Activated CD8-positive, alpha-beta memory T cell treated with anti-CD3 and anti-CD28 coated beads for 36 hours (primary cell): ENCODE measurements at regions not wholly inside any gene's neighbourhood (a gene's known extent, or its start where the extent isn't known, plus 50 kb on each side); places are given as distances from the start of the nearest gene placed in this dataset.
"Not testable (repeated sequence)": the region's sequence is repeated elsewhere in the genome, so short reads cannot be mapped to it uniquely, and the experiment has no call there.

Source experiments
- CTCF ChIA-PET: fragments of 350-600 bp; sonication (Branson Sonifier 250); formaldehyde crosslinking; loops from one replicate; lab custom pipeline; 2021; ENCODE audit warnings: antibody characterized with exemption; lab: Charles Lee
- POLR2A ChIA-PET: fragments of 350-600 bp; sonication (Branson Sonifier 250); formaldehyde crosslinking; loops from one replicate; lab custom pipeline; 2021; ENCODE audit warnings: antibody characterized with exemption; lab: Charles Lee

DNA sequence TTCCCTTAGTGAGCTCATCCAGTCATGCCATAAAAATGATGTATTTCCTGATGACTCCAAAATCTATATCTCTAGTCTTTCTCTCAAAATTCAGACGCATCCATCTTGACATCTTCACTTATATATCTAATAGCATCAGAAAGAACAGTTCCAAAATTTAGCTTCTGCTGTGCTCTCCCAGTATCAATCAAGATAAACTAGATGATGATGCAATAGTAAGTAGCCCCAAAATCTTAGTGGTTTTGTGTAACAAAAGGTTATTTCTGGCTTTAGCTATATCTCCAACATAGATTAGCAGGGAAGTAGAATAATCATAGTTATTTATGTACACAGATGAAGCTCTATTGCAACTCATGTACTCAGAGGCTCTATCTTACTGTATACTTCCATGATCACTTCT lies 382.5 kb upstream of the ADGRL3 start:
- ChIA-PET POLR2A (no interaction called here), CTCF (no interaction called here)

DNA sequence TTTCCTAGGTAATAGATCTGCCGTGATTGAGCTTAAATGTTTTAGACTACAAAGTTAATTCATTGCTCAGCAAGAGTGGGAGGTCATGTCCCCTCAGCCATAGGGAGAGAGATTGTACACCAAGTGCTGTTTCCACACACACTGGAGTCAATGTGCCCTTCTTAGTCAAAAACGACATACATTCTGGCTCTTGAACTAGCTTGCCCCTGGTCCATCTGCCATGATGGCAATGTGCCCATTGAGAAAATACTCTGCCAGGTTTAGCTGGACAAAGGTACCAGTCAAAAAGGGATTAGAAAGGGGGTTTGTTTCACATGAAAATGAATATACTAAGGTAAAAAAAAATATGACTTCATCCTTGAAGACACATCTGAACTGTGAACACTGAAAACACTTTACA lies 377.1 kb upstream of the ADGRL3 start:
- ChIA-PET CTCF (no interaction called here), POLR2A (no interaction called here)

DNA sequence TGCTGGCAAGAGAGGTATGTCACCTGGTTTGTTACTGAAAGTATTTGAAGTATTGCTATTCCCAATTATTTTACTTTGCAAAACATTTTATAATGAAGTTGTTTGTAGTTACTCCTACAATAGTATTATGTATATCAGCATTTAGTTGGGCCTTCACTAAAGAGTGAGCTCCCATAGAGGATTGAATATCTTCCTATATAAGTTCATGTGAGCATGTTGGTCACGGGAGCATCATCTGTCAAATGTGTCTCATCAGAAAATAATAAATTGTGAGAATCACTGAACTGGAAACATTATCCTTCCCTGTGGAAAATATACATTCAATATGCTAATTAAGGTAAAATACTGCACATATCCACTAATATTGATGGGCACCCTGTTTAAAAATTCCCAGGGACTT lies 360.1 kb upstream of the ADGRL3 start:
- CTCF ChIA-PET: no interaction called here
- POLR2A ChIA-PET: no interaction called here

DNA sequence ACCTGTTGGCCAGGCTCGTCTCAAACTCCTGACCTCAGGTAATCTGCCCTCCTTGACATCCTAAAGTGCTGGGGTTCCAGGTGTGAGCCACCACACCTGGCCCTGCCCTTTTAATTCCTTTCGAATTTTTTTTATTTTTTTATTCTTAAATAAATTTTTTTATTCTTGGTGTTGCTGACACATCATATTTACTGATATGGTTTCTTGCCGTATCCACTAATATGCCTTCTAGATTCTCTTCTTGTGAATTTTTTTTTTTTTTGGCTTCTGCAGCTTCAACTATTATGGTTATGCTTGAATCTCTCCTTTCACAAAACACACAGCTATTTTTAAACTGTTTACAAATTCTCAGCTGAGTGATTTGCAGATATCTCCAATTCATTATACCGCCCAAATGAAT lies 353.4 kb upstream of the ADGRL3 start:
- ChIA-PET CTCF (no interaction called here), POLR2A (no interaction called here)

DNA sequence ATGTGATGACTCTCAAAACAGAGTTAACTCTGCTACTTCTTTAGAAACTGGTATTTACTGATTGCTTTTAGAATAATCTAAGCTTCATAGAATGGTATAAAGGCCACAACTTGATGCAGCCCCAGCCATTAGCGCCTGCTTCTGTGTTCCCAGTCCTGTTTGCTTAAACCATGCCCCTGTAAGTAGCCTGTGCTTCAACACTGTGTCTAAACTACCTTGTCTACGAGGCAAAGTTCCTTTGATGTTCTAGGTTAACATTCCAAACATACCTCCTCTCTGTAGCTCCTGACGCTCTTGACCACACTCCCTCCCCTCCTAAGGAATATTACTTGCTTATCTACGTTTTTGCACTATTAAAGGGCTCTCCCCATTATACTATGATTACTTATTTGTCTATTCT lies 352.5 kb upstream of the ADGRL3 start:
- ChIA-PET POLR2A (no interaction called here), CTCF (no interaction called here)

DNA sequence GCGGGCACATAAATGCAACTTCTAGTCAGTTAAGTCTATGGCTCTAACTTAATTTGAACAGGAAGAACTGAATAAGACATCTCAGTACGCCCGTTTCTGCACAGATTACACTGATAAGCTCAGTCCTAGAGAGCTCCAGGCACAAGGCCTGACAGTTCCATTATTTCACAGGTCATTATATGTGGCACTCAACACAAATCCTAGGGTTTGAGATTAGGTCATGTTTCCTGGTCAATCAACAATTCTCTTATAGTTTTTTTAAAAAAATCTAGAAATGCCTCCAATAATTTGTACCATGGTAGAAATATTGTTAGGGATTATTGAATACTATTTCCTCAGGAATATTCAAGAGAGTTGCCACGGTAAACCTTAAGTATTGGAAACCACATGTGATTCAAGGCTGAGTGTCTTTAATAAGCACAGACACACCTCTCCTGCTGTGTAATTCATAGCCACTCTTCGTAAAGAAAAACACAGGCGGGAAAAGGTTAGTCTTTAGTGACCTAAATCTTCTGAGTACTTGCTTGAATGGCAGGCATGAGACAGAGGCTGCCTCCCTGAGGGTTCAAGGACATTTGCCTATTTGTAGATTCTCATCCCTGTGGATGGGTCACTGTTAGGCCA lies 342.9 kb upstream of the ADGRL3 start:
- ChIA-PET CTCF (no interaction called here), POLR2A (no interaction called here)

DNA sequence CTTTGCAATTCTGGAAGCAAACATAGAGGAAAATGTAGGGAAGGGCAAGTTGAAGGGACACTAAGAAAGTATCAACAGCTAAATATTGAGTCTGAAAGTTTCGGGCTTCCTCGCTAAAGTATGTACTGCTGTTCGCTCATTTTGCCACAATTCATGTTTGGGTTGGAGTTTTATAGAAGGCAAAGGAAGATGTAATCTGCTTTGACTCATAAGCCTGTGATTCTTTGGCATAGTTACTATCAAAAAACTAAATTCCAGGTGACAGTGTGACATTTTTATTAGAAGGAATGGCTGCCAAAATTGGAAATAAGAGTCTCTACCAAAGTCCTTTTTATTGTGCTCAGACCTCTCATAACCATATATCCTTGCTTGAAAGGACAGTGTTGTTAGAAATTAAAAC lies 336.7 kb upstream of the ADGRL3 start:
- POLR2A ChIA-PET: no interaction called here
- CTCF ChIA-PET: interaction anchor here (0.7 kb wide), 1 partner anchor 22 kb away, joined by 3 read pairs; no protein-coding TSS in a partner anchor

DNA sequence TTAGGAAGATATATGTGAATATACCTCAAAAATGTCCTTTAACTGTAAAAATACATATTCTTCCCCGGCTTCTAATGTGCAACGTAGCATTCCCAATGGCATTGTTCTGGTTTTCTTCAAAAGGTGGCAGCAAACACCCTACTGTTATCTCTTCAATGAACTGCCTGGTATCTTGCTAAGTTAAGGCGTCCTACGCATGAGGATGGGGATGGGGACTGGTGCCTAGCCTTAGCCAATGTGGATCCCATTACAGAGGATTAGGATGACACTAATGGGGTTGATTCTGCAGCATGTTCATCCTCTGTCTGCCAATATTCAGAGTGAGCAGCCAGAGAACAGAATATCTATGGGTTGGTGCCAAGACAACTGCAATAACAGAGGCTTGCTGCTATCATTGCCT lies 334.9 kb upstream of the ADGRL3 start:
- POLR2A ChIA-PET: no interaction called here
- CTCF ChIA-PET: no interaction called here

DNA sequence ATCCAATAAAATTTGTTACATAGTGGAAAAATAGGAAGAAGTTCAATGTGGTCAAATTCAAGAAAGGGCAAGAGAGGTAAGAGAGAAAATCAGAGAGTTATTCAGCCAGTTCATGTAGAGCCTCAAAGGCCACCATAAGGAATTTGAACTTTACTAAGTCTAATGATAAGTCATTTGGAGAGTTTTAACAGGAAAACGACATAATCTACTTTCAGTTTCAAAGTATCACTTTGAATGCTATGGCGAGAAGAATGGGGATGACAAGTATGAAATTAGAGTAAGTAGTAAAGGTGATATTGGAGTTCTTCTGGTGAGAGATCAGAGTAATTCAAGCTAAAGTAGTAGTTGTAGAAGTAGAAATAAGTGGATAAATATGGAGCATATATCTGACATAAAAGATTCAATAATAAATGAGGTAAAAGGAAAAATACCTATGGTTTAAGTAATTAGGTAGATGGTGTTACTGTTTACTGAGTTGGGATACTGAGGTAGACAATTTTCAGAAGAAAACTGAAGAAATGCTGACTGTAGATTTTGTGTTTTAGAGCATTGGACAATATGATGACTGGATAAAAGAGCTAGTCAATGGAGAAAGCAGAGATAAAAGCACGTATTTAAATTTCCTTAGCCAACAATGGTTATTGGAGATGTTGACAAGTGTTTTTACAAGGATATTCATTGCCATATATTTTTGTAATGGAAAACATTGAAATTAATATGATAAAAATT lies 331.7 kb upstream of the ADGRL3 start:
- CTCF ChIA-PET: no interaction called here
- POLR2A ChIA-PET: no interaction called here

DNA sequence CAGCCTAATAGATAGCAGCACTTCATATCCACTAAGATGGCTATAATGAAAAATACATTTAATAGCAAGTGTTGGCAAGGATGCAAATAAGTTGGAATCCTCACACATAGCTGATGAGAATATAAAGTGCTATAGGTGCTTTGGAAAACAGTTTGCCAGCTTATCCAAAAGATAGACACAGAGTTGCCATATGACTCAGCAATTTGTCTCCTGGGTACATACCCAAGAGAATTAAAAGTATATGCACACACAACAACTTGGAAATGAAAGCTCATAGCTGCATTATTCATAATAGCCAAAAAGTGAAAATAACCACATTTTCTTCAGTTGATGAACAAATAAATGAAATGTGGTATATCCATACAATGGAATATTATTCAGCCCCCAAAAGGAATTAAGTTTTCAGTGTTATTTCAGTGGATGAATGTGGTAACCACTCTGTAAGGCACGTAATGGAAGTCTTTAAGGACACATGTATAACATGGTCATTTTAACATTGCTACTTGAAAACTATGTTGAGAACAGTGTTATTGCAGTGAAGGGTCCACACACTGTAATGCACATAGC lies 320.9 kb upstream of the ADGRL3 start:
- CTCF ChIA-PET: no interaction called here
- POLR2A ChIA-PET: interaction anchor here (0.9 kb wide), 1 partner anchor 1594 kb away, joined by 3 read pairs; no protein-coding TSS in a partner anchor

DNA sequence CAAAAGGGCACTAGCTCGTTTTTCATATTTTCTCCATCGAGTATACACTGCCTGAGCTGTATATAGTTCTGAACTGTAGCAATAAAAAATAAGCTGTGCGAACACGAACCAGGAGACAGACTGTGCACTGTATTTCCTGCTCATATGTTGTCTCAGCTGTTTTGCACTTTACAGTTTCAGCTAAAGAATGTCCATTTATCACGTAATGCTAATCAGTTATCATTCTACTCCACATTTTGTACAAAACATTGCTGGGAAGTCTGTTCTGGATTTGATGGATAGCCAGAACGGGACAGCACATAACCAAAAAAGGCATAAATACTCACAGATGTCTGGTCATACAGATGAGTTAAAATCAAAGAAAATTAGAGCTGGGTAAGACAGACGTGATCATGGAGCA lies 315.5 kb upstream of the ADGRL3 start:
- ChIA-PET CTCF (interaction anchor here (0.6 kb wide), 1 partner anchor 21 kb away, joined by 3 read pairs; no protein-coding TSS in a partner anchor), POLR2A (no interaction called here)

DNA sequence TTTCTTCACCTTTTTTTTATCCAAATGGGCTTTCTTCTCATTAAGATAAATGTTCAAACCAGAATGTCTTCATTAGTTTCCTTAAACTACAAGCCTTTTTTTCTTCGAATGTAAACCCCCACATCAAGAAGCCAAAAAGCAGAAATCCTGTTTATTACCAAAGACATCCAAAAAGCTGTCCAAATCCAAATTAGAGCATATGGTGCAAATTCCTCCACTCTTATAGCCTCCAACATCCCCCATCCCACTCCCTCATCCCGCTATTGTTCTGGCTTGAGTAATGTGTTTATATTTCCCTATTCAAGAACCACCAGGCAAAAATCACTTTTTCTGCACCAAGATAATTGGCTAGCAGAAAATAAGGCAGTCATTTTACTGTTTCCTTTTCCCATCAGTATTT lies 315.1 kb upstream of the ADGRL3 start:
- ChIA-PET POLR2A (no interaction called here), CTCF (interaction anchor here (0.6 kb wide), 1 partner anchor 21 kb away, joined by 3 read pairs; no protein-coding TSS in a partner anchor)

DNA sequence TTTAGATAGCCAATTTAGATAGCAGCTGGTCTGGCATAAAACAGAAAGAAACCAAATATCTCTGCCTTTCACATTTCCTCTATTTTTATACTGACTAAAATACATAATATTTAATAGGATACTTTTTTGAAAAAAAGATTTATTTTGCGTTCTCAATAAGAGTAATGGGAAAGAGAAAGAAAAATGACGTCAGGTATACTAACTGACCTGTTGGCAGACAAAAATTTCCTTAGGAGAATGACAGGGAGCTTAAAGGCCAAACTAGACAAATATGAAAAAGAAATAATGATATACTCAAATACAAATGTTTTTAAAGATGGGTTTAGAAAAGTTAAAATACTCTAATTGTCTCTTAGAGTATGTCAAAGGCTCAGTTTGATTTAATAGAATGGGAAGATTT lies 309.4 kb upstream of the ADGRL3 start:
- ChIA-PET POLR2A (no interaction called here), CTCF (no interaction called here)

DNA sequence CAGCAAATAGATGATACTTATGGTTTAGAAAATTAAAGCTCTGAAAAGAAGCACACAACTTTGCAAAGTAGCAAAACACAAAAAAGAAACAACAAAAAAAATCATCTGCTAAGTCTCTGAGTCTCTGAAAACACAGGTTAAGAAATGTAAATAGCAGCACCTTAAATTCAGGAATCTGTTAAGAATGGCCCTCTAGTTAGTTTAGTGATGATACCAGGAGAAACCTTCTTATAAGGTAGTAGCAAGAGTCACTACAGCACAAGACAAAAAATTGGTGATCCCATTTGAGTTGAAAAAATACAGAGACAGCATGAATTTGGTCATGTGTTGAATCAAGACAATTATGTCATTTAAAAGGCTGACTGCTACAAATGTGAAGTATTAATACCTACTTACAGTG lies 308.2 kb upstream of the ADGRL3 start:
- POLR2A ChIA-PET: no interaction called here
- CTCF ChIA-PET: no interaction called here

DNA sequence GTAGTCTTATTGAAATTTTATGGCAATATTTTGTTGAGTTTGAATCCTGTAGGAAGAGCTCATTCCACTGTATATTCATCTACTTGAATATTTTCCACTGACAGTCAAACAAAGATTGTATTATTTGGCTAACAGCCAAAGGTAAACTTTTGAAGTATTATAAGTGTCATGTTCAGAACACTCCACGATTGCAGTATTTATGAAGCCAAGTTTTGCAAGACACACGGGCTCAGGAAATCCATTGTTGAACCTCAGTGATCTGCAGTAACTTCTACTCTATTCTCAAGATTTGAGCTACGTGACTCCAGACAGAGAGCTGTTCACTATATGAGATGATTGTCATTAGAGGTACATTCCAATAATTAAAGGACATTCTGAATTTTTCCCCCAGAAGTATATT lies 302.7 kb upstream of the ADGRL3 start:
- POLR2A ChIA-PET: no interaction called here
- CTCF ChIA-PET: no interaction called here

DNA sequence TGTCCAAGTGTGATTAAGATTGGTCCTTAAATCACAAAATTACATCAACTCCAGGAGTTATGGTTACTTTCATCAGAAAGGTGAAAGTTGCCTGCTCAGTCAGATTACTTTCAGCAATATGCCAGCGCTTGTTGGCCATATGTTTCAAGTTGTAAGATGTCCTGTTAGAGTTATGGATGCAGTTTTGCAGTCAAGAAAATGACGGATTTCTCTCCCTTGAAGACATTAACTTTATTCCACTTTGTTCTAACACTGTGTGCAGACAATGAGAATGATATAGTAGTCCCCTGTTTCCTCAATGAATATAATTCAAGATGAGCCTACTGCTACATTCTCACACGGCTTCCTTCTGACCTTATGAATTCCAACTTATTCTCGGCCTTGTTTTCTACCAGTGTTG lies 295.0 kb upstream of the ADGRL3 start:
- ChIA-PET CTCF (no interaction called here), POLR2A (no interaction called here)

DNA sequence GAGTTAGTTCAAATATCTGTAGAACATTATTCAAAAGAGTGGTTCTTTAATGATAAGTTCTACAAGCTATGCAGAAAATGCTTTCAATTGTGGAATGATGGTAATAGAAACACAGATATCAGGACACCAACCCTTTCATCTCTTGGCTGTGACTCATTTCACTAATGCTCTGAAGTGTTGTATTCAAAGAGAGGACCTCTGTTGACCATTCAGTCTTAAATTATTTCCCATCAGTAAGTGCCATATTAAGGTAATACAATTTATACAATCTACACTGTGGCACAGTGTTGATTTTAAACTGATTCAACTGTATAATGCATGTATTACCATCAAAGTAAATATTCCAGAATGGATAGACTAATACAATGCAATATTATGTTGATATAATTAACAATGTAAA lies 289.0 kb upstream of the ADGRL3 start:
- POLR2A ChIA-PET: no interaction called here
- CTCF ChIA-PET: no interaction called here

DNA sequence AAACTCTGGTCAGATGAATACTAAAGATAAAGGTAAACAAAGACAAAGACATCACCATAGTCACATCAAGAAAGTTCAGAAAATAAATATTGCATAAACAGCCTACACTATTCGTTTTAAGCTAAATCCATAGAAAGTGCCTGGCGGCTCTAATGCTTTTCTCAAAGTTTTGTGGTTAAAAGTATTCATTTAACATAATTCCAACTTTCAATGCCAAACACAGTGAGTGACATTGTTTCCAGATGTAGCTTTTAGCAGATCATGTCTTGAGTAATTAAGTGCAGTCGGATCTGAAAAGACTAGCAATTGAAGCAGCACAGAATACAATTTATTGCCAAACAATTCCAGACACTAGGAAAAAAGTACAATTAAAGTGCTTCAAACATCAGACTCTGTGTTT lies 287.1 kb upstream of the ADGRL3 start:
- CTCF ChIA-PET: no interaction called here

DNA sequence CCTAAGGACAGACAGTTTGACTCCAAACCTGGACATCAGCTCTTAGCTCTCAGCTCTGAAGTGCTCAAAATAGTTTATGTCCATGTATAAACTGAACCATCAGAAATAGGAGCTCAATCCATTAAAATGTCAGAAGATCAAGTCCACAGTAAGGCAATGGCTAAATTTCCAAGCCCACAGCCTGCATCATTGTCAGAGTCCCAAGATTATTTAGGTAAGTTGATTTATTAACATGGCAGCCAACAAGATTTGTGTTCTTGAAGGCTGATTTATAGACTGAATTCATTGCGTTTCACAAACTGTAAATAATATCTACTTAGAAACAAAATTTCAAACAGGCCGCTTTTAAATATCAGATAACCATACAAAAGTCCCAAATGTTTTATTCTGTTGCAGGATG lies 286.5 kb upstream of the ADGRL3 start:
- POLR2A ChIA-PET: no interaction called here
- CTCF ChIA-PET: no interaction called here

More for the DNA sequence above, 287.1 kb upstream of the ADGRL3 start:
- POLR2A ChIA-PET: no interaction called here

DNA sequence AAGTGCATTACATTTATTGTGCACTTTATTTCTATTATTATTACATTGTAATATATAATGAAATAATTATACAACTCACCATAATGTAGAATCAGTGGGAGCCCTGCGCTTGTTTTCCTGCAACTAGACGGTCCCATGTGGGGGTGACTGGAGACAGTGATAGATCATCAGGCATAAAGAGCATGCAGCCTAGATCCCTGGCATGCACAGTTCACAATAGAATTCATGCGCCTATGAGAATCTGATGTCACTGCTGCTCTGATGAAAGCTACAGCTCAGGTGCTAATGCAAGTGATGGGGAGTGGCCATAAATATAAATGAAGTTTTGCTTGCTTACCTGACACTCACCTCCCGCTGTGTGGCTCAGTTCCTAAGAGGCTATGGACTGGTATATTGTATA lies 278.4 kb upstream of the ADGRL3 start:
- CTCF ChIA-PET, POLR2A ChIA-PET: not testable (repeated sequence)

DNA sequence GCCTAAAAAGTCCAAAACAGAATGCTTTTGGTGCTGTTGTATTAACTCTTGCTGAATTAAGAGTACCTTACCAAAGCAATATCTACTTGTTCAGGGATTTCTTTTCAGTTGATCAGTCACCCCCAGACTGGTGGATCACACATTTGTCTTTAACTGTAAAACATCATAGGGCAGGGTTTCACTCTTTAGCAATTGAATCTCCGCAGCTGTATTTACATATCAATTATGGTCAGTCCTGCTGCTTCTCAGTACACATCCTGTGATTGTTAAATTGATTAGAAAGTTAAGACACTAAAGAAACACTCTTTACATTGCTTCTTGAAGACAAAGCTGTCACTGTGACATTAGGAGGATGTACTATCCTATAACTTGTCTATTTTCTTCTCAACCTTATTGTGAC lies 277.1 kb upstream of the ADGRL3 start:
- ChIA-PET CTCF (no interaction called here), POLR2A (no interaction called here)
